ENCODE measurements at regions not wholly inside any gene's neighbourhood (a gene's known extent, or its start where the extent isn't known, plus 50 kb on each side); places are given as distances from the start of the nearest gene placed in this dataset.

- TF ChIP-seq CTCF (conservative IDR thresholded peaks at IDR 0.05), result no peak
- no peak for TF ChIP-seq EZH2 (IDR thresholded peaks at IDR 0.05; ENCODE audit: low read depth)
Observed at GRCh38 chr10:78584681-78585080, 484.1 kb upstream of the ZMIZ1 start.

Data from PC-9 (cell line).